NCI-H2196 (cell line): ENCODE measurements at regions not wholly inside any gene's neighbourhood (a gene's known extent, or its start where the extent isn't known, plus 50 kb on each side); places are given as distances from the start of the nearest gene placed in this dataset.

Source experiments
- DNase-seq: peaks from one replicate; lab custom pipeline; 2025; ENCODE audit not compliant: unreplicated experiment; lab: John Stamatoyannopoulos, UW

DNA sequence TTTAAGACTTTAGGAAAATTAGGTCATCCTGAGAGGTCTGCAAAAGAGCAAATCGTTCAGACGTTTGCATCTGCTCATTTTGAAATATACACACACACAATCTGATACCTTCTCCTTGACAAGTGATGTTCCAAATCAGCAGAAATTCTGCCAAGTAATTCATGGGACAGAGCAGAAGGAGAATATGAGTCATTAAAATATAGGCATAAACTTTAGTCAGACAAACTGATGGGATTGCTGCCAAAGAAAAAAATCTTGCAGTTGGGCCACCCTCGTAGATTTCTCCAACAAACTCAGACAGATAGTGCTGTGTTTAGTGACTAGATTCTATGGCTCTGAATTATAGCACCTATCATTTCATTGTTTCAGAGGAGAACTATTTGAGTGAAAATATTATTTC, 336.3 kb downstream of the NYAP2 start:
- no peak for DNase-seq

DNA sequence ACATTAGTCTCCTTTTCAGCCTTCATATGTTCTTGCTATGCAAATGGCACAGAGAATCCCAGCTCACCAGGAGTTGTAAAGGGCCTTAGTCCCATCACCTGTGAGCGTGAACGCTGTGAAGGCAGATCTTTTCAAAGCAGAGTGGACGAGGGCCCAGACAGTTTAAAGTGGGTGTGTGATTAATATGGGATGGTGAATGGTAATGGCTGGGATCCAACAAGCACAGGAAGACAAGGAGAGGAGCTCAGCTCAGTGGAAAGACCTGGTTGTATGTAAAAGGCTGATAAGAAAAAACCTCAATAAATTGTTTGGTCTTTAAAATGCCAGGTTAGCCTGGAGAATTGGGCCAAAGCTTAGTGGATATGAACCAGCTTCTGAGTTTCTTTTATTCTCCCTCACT, 326.2 kb downstream of the NYAP2 start:
- no peak for DNase-seq
